WERI-Rb-1 (cell line): ENCODE measurements at regions not wholly inside any gene's neighbourhood (a gene's known extent, or its start where the extent isn't known, plus 50 kb on each side); places are given as distances from the start of the nearest gene placed in this dataset.

Experiments
- DNase-seq: peaks from one replicate; pipeline ENCODE4 v3.0.0-alpha.2; 2020
- H3K27ac ChIP-seq: fragments of 250-450 bp; sonication (Bioruptor Pico); 2 replicates; pipeline ENCODE4 v1.5.1; 2020; ENCODE audit warnings: mild to moderate bottlenecking, moderate library complexity
- H3K27me3 ChIP-seq: fragments of 250-450 bp; sonication (Bioruptor Pico); 2 replicates; pipeline ENCODE4 v1.5.1; 2021; ENCODE audit warnings: mild to moderate bottlenecking, low read depth, moderate library complexity; ENCODE audit not compliant: insufficient read depth, severe bottlenecking
- H3K36me3 ChIP-seq: fragments of 250-450 bp; sonication (Bioruptor Pico); 2 replicates; pipeline ENCODE4 v1.5.1; 2020; ENCODE audit warnings: mild to moderate bottlenecking, moderate library complexity
- H3K4me3 ChIP-seq: 2 replicates; pipeline ENCODE4 v1.5.1; 2011; ENCODE audit warnings: low read depth, mild to moderate bottlenecking, control low read depth, low read length
- H3K9me3 ChIP-seq: fragments of 250-450 bp; sonication (Bioruptor Pico); 2 replicates; pipeline ENCODE4 v1.5.1; 2021; ENCODE audit warnings: mild to moderate bottlenecking, moderate library complexity; ENCODE audit not compliant: severe bottlenecking
- CTCF ChIP-seq: IDR thresholded peaks from 2 replicates; pipeline ENCODE4 v1.5.1; 2011; ENCODE audit warnings: low read depth, mild to moderate bottlenecking, control low read depth, inconsistent platforms, low read length

GRCh38 chr4:18397681-18398390 lies 376.3 kb upstream of the LCORL start:
- no peak overlapping the region for H3K4me3 ChIP-seq
- TF ChIP-seq CTCF = no peak
- no peaks in the 10 kb centered on the region for H3K27me3 ChIP-seq
- no peak overlapping the region for H3K27ac ChIP-seq
- H3K36me3 ChIP-seq = no peaks in the 10 kb centered on the region
- DNase-seq = peak; percentile 12
- H3K9me3 ChIP-seq = no peaks in the 10 kb centered on the region

GRCh38 chr4:18394656-18395055 lies 373.1 kb upstream of the LCORL start:
- H3K27me3 ChIP-seq = no peaks in the 10 kb centered on the region
- DNase-seq = no peak
- no peak overlapping the region for H3K4me3 ChIP-seq
- H3K36me3 ChIP-seq = no peaks in the 10 kb centered on the region
- no peaks in the 10 kb centered on the region for H3K9me3 ChIP-seq
- TF ChIP-seq CTCF = no peak
- no peak overlapping the region for H3K27ac ChIP-seq

- no peaks in the 10 kb centered on the region for H3K36me3 ChIP-seq
- H3K27ac ChIP-seq = no peak overlapping the region
- DNase-seq = no peak
- no peak for TF ChIP-seq CTCF
- H3K9me3 ChIP-seq = no peaks in the 10 kb centered on the region
- H3K4me3 ChIP-seq = no peak overlapping the region
- no peaks in the 10 kb centered on the region for H3K27me3 ChIP-seq
These were observed 369.8 kb upstream of the LCORL start for GRCh38 chr4:18391354-18391728.

- Histone ChIP-seq H3K4me3 (no peak overlapping the region), H3K36me3 (no peaks in the 10 kb centered on the region), H3K9me3 (no peaks in the 10 kb centered on the region), H3K27me3 (no peaks in the 10 kb centered on the region), H3K27ac (no peak overlapping the region)
- TF ChIP-seq CTCF = no peak
- no peak for DNase-seq
These were observed 369.2 kb upstream of the LCORL start for GRCh38 chr4:18390655-18391353.

DNA sequence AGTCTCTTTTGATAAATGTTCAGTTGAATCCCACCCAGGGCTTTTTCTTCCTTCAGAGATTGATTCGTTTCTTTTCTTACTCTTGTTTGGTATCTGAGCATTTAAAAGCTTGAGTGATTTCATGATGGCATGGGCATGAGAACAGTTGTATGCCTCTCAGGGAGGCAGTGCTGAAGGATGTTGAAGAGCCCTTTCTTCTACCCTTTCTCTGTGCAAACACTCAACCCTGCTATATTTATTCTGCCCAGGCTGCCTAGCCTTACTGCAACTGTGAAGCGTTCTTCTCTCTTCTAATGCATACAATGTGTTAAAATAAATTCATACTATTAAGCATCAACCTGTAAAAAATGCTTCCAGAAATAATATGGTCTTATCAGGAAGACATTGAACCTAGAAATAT lies 367.6 kb upstream of the LCORL start:
- H3K36me3 ChIP-seq = no peaks in the 10 kb centered on the region
- no peak for DNase-seq
- H3K27me3 ChIP-seq = no peaks in the 10 kb centered on the region
- peaks cover 4% of the 10 kb centered on the region for H3K9me3 ChIP-seq
- TF ChIP-seq CTCF = no peak
- no peak overlapping the region for H3K27ac ChIP-seq
- no peak overlapping the region for H3K4me3 ChIP-seq
